Kidney tubule cell (primary cell): ENCODE measurements at regions not wholly inside any gene's neighbourhood (a gene's known extent, or its start where the extent isn't known, plus 50 kb on each side); places are given as distances from the start of the nearest gene placed in this dataset.

ENCODE experiments used
- DNase-seq: peaks from one replicate; pipeline ENCODE4 v3.0.0-alpha.2; 2018; ENCODE audit warnings: low spot score

- DNase-seq, result no peak
Observed at GRCh38 chr10:123494301-123494808, 171.8 kb upstream of the GPR26 start.

DNA sequence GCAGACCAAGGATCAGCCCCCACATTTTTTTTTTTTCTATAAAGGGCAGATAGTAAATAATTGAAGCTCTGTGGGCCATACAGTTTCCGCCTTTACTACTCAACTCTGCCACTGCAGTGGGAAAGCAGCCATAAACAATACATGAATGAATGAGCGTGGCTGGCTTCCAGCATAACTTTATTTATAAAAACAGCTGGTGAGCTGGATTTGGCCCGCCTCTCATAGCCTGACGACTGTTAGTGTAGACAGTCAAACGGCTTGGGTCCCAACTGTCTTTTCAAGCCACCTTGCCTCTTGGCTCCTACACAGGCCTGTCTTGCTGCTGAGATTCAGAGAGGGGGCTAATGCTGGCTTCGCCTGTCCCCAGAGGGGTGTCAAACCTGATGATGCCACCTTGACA lies 169.8 kb upstream of the GPR26 start:
- DNase-seq, result no peak

DNA sequence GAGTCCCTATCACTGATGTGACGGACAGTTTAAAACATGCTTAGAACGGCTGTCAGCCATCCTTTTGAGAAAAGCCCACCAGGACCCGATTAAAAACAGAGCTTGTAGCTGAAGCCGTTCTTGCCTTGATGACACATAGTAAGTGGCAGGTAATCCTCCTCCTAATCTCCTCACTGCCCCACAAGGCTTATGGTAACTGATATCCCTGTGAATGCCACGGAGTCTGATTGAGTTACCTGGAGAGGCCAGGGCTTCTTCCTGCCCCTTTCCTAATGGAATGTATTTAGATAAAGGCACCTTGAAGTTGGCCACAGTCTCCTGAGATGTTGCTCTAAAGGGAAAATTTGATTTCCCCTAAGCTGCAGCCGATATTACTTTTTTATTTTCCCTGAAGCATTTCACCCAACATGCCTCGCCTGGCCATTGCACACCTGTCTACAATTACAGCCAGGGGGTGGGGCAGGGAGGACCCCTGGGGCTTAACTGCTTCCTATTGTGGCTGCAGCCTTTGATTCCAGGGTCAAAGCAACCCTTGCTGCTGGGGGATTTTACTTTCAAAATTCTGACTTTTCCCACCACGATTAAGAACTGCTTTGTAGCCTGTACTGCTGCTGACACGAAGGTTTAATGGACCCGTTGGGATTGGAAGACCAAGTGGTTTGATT lies 169.0 kb upstream of the GPR26 start:
- DNase-seq, result no peak

- DNase-seq, result no peak
Observed at GRCh38 chr10:123500110-123500509, 166.0 kb upstream of the GPR26 start.

DNA sequence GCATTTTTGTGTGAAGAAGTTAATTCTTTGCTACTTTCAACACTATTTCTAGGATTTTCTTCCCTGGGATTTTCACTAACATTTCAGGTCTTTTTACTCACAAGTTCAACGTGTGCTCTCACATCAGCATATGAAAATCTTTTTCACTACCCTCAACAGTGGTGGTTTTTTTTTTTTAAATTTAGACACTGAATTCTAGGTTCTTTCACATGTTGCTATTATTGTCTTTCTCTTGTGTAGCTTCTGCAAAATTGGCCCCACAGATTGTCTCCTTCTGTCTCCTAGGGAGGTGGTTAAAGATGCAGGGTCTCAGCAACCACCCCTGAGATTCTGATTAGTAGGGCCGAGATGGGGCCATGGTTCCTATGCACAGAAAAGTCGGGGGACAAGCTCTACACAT lies 165.0 kb upstream of the GPR26 start:
- DNase-seq, result no peak

- no peak for DNase-seq
Observed at GRCh38 chr10:123502983-123503382, 163.2 kb upstream of the GPR26 start.

DNA sequence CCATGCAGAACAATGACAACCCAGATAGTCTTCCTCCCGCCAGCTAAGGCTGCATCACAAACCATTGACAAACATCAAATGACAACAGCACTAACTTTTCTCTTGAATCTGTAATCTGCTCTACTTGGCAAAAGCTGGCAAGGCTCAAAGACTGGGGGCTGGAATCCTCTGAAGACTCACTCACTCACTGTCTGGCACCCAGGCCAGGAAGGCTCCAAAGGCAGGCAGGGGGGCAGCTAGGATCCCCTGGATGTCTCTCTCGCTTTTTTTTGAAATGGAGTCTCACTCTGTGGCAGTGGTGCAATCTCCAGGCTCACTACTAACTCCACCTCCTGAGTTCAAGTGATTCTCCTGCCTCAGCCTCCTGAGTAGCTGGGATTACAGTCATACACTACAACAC lies 159.7 kb upstream of the GPR26 start:
- no peak for DNase-seq

- no peak for DNase-seq
Observed at GRCh38 chr10:123507298-123507697, 158.9 kb upstream of the GPR26 start.

DNA sequence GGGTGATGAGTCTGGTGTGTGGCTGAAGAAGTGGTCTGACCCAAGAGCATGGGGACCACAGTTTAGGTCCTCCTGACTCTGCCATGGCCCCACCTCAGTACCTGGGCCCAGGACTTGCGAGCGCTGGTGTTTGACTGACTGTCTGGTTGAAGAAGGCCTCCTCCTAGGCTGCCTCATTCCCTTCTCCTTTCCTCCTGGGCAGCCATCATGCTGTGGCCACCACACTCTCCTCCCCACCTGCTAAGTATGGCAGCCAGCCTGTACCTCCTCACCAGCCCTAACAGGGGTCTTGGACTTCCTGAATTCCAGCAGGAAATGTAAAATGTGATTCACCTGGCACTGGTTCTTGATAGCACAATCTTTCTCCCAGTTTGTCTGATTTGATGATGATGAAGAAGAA lies 156.8 kb upstream of the GPR26 start:
- no peak for DNase-seq

GRCh38 chr10:123512901-123513775 lies 153.0 kb upstream of the GPR26 start:
- no peak for DNase-seq

DNA sequence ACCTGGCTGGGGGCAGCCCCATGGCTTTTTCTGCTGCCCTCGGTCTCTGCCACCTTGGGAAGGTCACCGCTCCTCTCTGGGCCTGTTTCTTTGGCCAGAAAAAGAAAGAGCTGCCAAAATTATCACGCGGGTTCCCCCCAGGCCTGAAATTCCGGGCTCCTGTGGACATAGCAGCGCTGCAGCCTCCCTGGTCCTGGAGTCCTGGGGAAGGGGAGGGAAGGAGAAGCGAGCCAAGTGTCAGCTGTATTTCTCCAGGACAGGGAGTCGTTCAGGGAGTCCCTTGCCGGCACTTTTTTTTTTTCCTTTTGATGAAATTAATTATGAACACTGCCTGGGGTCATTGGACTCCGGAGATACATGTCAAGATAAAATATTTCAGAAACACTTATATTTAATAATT lies 152.3 kb upstream of the GPR26 start:
- DNase-seq, result no peak

DNA sequence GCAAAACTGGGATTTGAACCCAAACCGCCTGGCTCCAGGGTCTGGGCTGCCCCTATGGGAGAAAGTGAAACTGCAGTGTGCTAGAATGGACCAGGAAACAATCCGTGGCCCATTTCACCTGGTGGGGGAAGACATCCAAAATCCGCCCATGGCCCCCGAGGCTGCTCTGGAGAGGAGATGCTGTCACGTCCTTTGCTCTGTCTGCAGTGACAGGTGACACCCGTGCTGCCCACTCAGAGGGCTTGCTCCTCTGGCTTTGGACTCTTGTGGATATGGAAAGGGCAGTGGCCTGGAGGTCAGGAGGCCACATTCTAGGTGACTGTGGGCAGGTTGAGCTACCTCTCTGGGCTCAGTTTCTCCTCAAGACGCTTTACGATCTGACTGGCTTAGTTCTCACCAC lies 151.2 kb upstream of the GPR26 start:
- DNase-seq, result no peak

DNA sequence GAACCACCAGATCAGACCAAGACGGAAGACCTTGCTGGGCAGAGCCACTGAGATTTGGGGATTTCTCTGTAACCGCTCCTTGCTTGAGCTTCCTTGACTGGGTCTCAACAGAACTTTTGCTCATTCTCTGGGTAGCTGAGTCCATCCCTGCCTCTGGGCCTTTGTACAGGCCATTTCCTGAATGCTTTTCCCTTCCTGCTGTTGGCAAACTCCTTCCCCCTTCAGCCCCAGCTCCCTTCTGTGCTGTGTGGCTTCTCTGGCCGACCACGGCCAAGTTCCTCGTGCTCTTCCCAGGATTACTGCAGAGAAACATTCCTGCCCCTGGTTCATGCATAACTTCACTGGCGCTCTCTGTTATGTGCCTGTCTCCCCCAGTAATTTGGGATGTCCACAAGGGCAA lies 150.5 kb upstream of the GPR26 start:
- no peak for DNase-seq

DNA sequence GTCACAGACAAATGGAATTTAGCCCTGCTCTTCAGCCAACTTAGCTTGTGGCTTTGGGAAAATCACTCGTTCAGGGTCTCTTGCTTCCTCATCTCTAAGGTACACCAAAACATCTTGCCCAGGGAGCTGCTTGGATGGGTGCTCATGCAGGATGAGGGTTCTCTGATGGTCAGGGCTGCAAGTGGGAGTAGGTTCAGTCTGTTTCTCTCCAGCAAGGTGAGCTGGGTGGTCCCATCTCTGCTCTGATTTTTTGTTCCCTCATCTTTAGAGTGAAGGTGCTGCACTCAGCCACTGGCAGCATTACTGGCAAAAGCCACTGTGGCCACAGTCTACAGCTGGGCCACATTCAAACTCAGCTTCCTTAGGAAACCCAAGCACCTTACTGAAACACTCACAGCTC lies 149.9 kb upstream of the GPR26 start:
- no peak for DNase-seq

GRCh38 chr10:123517426-123517825 lies 148.7 kb upstream of the GPR26 start:
- DNase-seq, result no peak

DNA sequence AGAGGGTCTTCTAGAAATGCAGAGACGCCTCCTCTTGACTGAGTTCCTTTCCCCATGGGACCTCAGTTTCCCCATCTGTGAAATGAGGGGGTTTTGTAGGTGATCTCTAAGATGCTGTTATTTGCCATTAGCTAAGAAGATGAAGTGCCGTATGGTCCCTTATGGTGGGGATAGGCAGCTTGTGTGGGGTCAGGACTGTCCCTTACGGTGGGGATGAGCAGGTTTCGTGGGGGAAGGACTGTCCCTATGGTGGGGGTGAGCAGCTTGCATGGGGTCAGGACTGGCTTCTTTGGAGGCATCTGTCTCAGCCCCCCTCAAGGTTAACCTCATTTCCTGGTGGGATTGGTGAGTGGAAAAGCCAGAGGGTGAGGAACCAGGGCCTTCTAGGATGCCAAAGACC lies 148.3 kb upstream of the GPR26 start:
- DNase-seq, result no peak

DNA sequence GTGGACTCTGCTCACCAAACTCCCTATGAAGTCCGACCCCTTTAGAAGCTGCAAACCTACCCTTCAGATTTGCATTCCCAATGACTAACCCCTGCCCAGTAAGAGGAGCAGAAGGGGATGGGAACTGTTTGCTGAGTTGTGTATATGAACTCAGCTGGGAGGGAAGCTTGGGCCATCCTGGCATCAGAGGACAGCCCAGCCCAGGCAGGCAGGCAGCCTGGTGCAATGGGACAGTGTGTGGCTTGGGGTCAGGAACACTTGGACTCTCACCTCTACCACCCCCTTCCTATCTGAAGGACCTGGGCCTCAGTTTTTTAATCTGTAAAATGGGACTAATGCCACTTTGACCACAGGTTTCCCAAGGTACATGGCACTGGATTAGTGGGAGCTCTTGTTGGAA lies 147.4 kb upstream of the GPR26 start:
- DNase-seq, result no peak

DNA sequence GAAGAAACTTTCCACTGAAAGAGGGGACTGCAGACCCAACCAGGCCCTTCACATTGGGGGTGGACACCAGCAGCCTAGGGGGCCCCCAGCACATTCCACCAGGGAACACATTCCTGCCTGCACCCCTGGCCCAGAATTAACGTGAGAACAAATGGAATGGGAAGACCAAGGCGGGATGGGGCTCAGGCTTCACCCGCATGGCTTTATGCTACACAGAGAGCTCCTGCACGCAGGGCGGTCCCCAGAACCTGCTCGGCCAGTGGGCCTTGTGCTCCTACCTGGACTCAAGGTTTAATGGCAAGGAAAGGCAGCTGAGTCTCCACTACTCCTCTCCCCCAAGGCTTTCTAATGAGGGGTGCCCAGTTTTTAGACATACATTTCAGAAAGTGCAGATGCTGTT lies 146.3 kb upstream of the GPR26 start:
- no peak for DNase-seq

GRCh38 chr10:123521076-123521475 lies 145.1 kb upstream of the GPR26 start:
- no peak for DNase-seq

GRCh38 chr10:123521556-123521955 lies 144.6 kb upstream of the GPR26 start:
- no peak for DNase-seq

GRCh38 chr10:123522702-123523312 lies 143.3 kb upstream of the GPR26 start:
- no peak for DNase-seq

DNA sequence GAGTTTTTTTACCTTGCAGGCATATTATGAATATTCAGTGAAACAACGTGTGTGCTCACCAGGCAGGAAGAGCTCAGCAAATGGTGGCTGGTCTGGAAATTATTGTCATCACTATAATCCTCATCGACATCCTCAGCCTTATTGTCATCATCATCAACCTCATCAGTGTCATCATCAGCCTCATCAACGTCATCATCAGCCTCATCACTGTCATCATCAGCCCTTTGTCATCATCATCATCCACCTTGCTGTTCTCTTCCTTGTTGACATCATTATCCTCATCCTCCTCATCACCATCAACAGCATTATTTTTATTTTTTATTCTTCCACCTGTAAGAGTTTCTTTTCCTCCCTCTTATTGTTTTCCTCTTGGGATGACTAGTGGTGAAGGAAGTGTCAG lies 142.3 kb upstream of the GPR26 start:
- DNase-seq, result no peak
